Activated CD8-positive, alpha-beta memory T cell treated with anti-CD3 and anti-CD28 coated beads, Interleukin-2, amount 50 U/mL, for 24 hours (primary cell): ENCODE measurements at regions not wholly inside any gene's neighbourhood (a gene's known extent, or its start where the extent isn't known, plus 50 kb on each side); places are given as distances from the start of the nearest gene placed in this dataset.

Source experiments
- DNase-seq: peaks from one replicate; pipeline ENCODE4 v3.0.0-alpha.2; 2020; ENCODE audit errors: extremely low read depth

- DNase-seq: no peak
These were observed 201.3 kb downstream of the JCAD start for GRCh38 chr10:29857843-29858701.

- no peak for DNase-seq
These were observed 203.1 kb downstream of the JCAD start for GRCh38 chr10:29856295-29856694.

- no peak for DNase-seq
These were observed 205.5 kb downstream of the JCAD start for GRCh38 chr10:29853913-29854312.

- no peak for DNase-seq
These were observed 208.1 kb downstream of the JCAD start for GRCh38 chr10:29851241-29851640.

GRCh38 chr10:29850371-29850770, 209.0 kb downstream of the JCAD start:
- DNase-seq: no peak

- no peak for DNase-seq
These were observed 209.5 kb downstream of the JCAD start for GRCh38 chr10:29849886-29850285.

GRCh38 chr10:29849126-29849833, 210.1 kb downstream of the JCAD start:
- DNase-seq: no peak

- DNase-seq: no peak
These were observed 212.1 kb upstream of the SVIL start for GRCh38 chr10:29846881-29847280.

- no peak for DNase-seq
These were observed 210.4 kb upstream of the SVIL start for GRCh38 chr10:29845166-29845565.

- no peak for DNase-seq
These were observed 208.4 kb upstream of the SVIL start for GRCh38 chr10:29843143-29843542.

GRCh38 chr10:29841724-29842649, 207.2 kb upstream of the SVIL start:
- no peak for DNase-seq

GRCh38 chr10:29840516-29841276, 205.9 kb upstream of the SVIL start:
- DNase-seq: no peak

GRCh38 chr10:29839826-29840515, 205.2 kb upstream of the SVIL start:
- DNase-seq: no peak

GRCh38 chr10:29838539-29838938, 203.8 kb upstream of the SVIL start:
- DNase-seq: no peak

- DNase-seq: no peak
These were observed 202.8 kb upstream of the SVIL start for GRCh38 chr10:29837586-29837985.

- no peak for DNase-seq
These were observed 201.6 kb upstream of the SVIL start for GRCh38 chr10:29836396-29836795.

GRCh38 chr10:29835055-29835454, 200.3 kb upstream of the SVIL start:
- DNase-seq: no peak

GRCh38 chr10:29830531-29831512, 196.1 kb upstream of the SVIL start:
- DNase-seq: no peak

GRCh38 chr10:29829776-29830175, 195.0 kb upstream of the SVIL start:
- no peak for DNase-seq

GRCh38 chr10:29828956-29829355, 194.2 kb upstream of the SVIL start:
- DNase-seq: no peak
